ENCODE measurements at regions not wholly inside any gene's neighbourhood (a gene's known extent, or its start where the extent isn't known, plus 50 kb on each side); places are given as distances from the start of the nearest gene placed in this dataset.

- intact Hi-C loops (cut with micrococcal nuclease; ENCODE audit: unreplicated experiment): no loop called here
- POLR2A ChIA-PET: no interaction called here
- H3K9me3 ChIP-seq (ENCODE audit: control insufficient read depth, insufficient read depth, low read depth, low read length): no peaks in the 10 kb centered on the region
- CTCF ChIA-PET: no interaction called here
- no peaks in the 10 kb centered on the region for H3K36me3 ChIP-seq (ENCODE audit: control insufficient read depth, insufficient read depth, low read length)
- no peaks in the 10 kb centered on the region for H3K27me3 ChIP-seq (ENCODE audit: control insufficient read depth, insufficient read depth, low read length)
- H3K27ac ChIP-seq (ENCODE audit: low read length): no peak overlapping the region
- DNase-seq (ENCODE audit: low read depth, low spot score) (no peak), ATAC-seq (no peak)
- BruUV-seq (replicated peaks): no TSS peak
- H3K4me1 ChIP-seq (ENCODE audit: control insufficient read depth, insufficient read depth, low read length): no peaks in the 10 kb centered on the region
- in situ Hi-C loops (cut with HindIII; ENCODE audit: low pct_unique_long_range_greater_than_20kb, low sequenced_read_pairs): no loop called here
- TF ChIP-seq REST (IDR thresholded peaks at IDR 0.05; ENCODE audit: insufficient read depth in 1 of 2, low read depth in 2 of 2, low read length in 1 of 2): no peak
- TF ChIP-seq CTCF (IDR thresholded peaks at IDR 0.05): no peak
- no peak for TF ChIP-seq POLR2AphosphoS5 (IDR thresholded peaks at IDR 0.05; ENCODE audit: low read depth, low read length)
- no peak for TF ChIP-seq TCF7L2 (IDR thresholded peaks at IDR 0.05; ENCODE audit: low read depth, low read length)
- TF ChIP-seq SIN3A (IDR thresholded peaks at IDR 0.05; ENCODE audit: borderline replicate concordance, insufficient read depth, low read depth, low read length): no peak
- H3K4me3 ChIP-seq (ENCODE audit: low read depth in 2 of 2, low read length in 2 of 2): no peak overlapping the region
Measured at GRCh38 chr9:14542071-14542470, 151.2 kb downstream of the ZDHHC21 start.

GRCh38 chr9:14538526-14538925, 154.7 kb downstream of the ZDHHC21 start:
- intact Hi-C loops (cut with micrococcal nuclease; ENCODE audit: unreplicated experiment) (no loop called here), in situ Hi-C loops (cut with HindIII; ENCODE audit: low pct_unique_long_range_greater_than_20kb, low sequenced_read_pairs) (no loop called here)
- Histone ChIP-seq H3K36me3 (ENCODE audit: control insufficient read depth, insufficient read depth, low read length) (no peaks in the 10 kb centered on the region), H3K4me3 (ENCODE audit: low read depth in 2 of 2, low read length in 2 of 2) (no peak overlapping the region), H3K9me3 (ENCODE audit: control insufficient read depth, insufficient read depth, low read depth, low read length) (no peaks in the 10 kb centered on the region), H3K27me3 (ENCODE audit: control insufficient read depth, insufficient read depth, low read length) (no peaks in the 10 kb centered on the region), H3K4me1 (ENCODE audit: control insufficient read depth, insufficient read depth, low read length) (no peaks in the 10 kb centered on the region), H3K27ac (ENCODE audit: low read length) (no peak overlapping the region)
- CTCF ChIA-PET: no interaction called here
- DNase-seq (ENCODE audit: low read depth, low spot score): no peak
- TF ChIP-seq POLR2AphosphoS5 (IDR thresholded peaks at IDR 0.05; ENCODE audit: low read depth, low read length) (no peak), CTCF (IDR thresholded peaks at IDR 0.05) (no peak), SIN3A (IDR thresholded peaks at IDR 0.05; ENCODE audit: borderline replicate concordance, insufficient read depth, low read depth, low read length) (no peak), REST (IDR thresholded peaks at IDR 0.05; ENCODE audit: insufficient read depth in 1 of 2, low read depth in 2 of 2, low read length in 1 of 2) (no peak), TCF7L2 (IDR thresholded peaks at IDR 0.05; ENCODE audit: low read depth, low read length) (no peak)
- no TSS peak for BruUV-seq (replicated peaks)
- ATAC-seq: no peak
- POLR2A ChIA-PET: no interaction called here
